Activated CD8-positive, alpha-beta T cell treated with anti-CD3 and anti-CD28 coated beads, Interleukin-2, amount 10 ng/mL, durations not matched to agents 7 days and 5 days (primary cell): ENCODE measurements at regions not wholly inside any gene's neighbourhood (a gene's known extent, or its start where the extent isn't known, plus 50 kb on each side); places are given as distances from the start of the nearest gene placed in this dataset.
"Not testable (repeated sequence)": the region's sequence is repeated elsewhere in the genome, so short reads cannot be mapped to it uniquely, and the experiment has no call there.

ENCODE experiments used
- ATAC-seq: fragments of 150-1000 bp; cut with Tn5 transposase; one replicate; pipeline ENCODE4 v1.10.0; 2021; ENCODE audit warnings: moderate library complexity
- CTCF ChIA-PET: fragments of 350-600 bp; sonication (Branson Sonifier 250); formaldehyde crosslinking; loops from one replicate; lab custom pipeline; 2021; ENCODE audit warnings: antibody characterized with exemption; lab: Charles Lee
- POLR2A ChIA-PET: fragments of 350-600 bp; sonication (Branson Sonifier 250); formaldehyde crosslinking; loops from one replicate; lab custom pipeline; 2021; ENCODE audit warnings: antibody characterized with exemption; lab: Charles Lee
- DNase-seq: peaks from one replicate; pipeline ENCODE4 v3.0.0-alpha.2; 2020
- H3K27ac Mint-ChIP-seq: one replicate; pipeline ENCODE4 v1.8.0; 2021; ENCODE audit warnings: mild to moderate bottlenecking, mixed read lengths
- H3K27me3 Mint-ChIP-seq: one replicate; pipeline ENCODE4 v1.8.0; 2021; ENCODE audit warnings: low read depth, mixed read lengths
- H3K36me3 Mint-ChIP-seq: one replicate; pipeline ENCODE4 v1.8.0; 2021; ENCODE audit warnings: low read depth, mixed read lengths
- H3K4me1 Mint-ChIP-seq: one replicate; pipeline ENCODE4 v1.8.0; 2021; ENCODE audit warnings: low read depth, mixed read lengths
- H3K4me3 Mint-ChIP-seq: one replicate; pipeline ENCODE4 v1.8.0; 2021; ENCODE audit warnings: mild to moderate bottlenecking, mixed read lengths
- H3K9me3 Mint-ChIP-seq: one replicate; pipeline ENCODE4 v1.8.0; 2022; ENCODE audit warnings: mixed read lengths; ENCODE audit not compliant: insufficient read depth

- Mint-ChIP-seq H3K9me3 (no peaks in the 10 kb centered on the region), H3K4me1 (no peaks in the 10 kb centered on the region), H3K27ac (no peak overlapping the region), H3K27me3 (no peaks in the 10 kb centered on the region), H3K36me3 (no peaks in the 10 kb centered on the region), H3K4me3 (no peak overlapping the region)
- CTCF ChIA-PET = no interaction called here
- POLR2A ChIA-PET = no interaction called here
- DNase-seq = no peak
- no peak for ATAC-seq
Measured at GRCh38 chr3:35224565-35225295, 414.6 kb upstream of the ARPP21 start.

DNA sequence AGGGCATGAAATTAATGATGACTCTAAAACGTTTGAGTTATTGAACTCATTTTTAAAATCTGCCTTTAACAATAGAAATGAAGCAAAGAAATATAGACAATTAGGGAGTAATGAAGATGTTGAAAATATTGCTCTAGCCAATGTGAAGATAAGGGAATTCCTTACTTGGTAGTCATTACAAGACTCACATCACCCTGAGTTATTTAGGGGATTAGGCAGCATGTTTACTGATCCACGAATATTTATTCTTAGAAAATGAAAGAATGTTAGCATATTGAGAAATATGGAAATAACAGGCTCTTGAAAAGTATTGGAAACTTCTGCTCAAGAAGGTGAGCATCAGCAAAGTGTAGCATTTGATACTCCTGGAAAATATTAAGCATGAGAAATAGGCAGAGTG lies 398.1 kb upstream of the ARPP21 start:
- H3K4me3 Mint-ChIP-seq = no peak overlapping the region
- DNase-seq (no peak), ATAC-seq (no peak)
- no peak overlapping the region for H3K27ac Mint-ChIP-seq
- ChIA-PET POLR2A (no interaction called here), CTCF (no interaction called here)
- no peaks in the 10 kb centered on the region for H3K27me3 Mint-ChIP-seq
- no peaks in the 10 kb centered on the region for H3K9me3 Mint-ChIP-seq
- no peaks in the 10 kb centered on the region for H3K36me3 Mint-ChIP-seq
- no peaks in the 10 kb centered on the region for H3K4me1 Mint-ChIP-seq

DNA sequence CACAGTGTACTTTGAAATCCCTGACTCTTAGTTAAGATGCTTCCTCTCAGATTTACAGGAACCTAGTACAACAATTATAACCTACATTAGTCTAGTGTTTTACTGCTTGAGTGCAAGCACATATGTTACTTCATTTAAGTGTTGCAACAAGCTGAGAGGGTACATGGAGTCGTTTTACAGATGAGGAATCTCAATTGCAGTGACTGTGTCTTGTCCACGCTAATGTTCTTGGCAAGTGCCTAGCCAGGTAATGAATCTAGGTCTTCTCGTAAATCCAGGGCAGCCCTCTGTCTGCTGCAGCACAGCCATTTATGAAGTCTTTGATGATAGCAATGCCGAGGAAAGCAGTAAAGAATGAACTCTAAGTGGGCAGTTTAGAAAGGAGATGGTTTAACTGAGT lies 384.4 kb upstream of the ARPP21 start:
- DNase-seq (no peak), ATAC-seq (no peak)
- Mint-ChIP-seq H3K36me3 (no peaks in the 10 kb centered on the region), H3K4me3 (no peak overlapping the region), H3K9me3 (no peaks in the 10 kb centered on the region), H3K27me3 (no peaks in the 10 kb centered on the region), H3K4me1 (no peaks in the 10 kb centered on the region), H3K27ac (no peak overlapping the region)
- CTCF ChIA-PET = no interaction called here
- POLR2A ChIA-PET = no interaction called here

DNA sequence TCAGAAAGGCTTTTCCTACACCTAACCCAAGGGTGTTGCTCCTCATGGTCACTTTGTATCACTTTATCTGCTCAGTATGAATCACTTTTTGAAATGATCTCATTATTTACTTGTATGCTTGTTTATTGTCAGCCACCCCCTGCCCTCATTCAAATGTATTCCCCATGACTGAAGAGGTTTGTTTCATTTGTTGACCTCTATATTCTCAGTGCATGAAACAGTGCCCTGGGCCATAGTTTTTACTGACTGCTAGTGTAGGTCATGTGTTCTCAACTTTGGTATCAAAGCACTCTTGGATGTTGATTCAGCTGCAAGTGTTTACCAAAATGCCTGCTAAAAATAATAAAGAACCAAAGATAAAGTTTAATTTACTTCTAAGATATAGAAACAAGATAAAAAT lies 381.7 kb upstream of the ARPP21 start:
- H3K27me3 Mint-ChIP-seq = no peaks in the 10 kb centered on the region

DNA sequence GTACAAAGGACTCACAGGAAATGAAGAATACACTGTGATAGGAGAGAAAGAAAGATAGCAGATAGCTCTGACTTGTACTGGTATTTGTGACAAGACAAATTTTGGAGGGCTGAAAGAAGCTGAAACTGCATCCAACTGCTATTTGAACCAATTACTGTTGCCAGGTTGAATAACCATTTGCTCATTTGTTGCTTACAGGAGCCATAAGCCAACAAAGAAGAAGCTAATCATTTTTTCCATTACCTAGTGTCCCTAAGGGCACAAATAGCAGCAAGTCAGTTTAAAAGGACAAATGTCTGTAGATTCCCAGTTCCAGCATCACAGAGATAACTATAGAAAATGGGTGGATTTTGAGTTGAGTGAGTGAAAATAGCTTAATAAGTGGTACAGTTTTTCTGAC lies 376.9 kb upstream of the ARPP21 start:
- CTCF ChIA-PET = no interaction called here
- Mint-ChIP-seq H3K9me3 (no peaks in the 10 kb centered on the region), H3K27ac (no peak overlapping the region), H3K4me1 (no peaks in the 10 kb centered on the region), H3K27me3 (no peaks in the 10 kb centered on the region), H3K4me3 (no peak overlapping the region), H3K36me3 (no peaks in the 10 kb centered on the region)
- POLR2A ChIA-PET = interaction anchor here (0.6 kb wide), 1 partner anchor 26 kb away, joined by 3 read pairs; no protein-coding TSS in a partner anchor
- ATAC-seq = no peak
- no peak for DNase-seq

More for the DNA sequence above, 381.7 kb upstream of the ARPP21 start:
- Mint-ChIP-seq H3K36me3 (no peaks in the 10 kb centered on the region), H3K27ac (no peak overlapping the region), H3K4me1 (no peaks in the 10 kb centered on the region), H3K4me3 (no peak overlapping the region), H3K9me3 (no peaks in the 10 kb centered on the region)
- ATAC-seq = no peak
- CTCF ChIA-PET = no interaction called here
- POLR2A ChIA-PET = no interaction called here
- DNase-seq = no peak

DNA sequence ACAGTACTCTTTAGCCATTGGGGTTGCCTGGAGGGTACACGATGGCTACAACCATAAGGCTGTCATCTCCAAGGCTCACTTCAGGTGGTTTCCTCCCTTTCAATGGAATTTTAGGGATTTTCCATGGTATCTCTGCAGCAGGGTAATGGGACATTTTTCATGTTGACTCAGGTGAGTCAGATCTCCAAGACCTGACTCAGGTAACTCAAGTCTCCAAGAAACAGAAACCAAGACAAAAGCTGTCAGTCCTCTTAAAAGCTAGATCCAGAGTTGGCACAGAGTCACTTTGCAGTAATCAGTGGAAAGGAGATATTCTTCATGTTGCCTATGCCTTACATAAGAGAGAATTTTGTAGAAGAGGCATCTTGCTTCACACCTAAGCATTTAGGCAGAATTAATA lies 375.8 kb upstream of the ARPP21 start:
- H3K4me1 Mint-ChIP-seq = no peaks in the 10 kb centered on the region
- CTCF ChIA-PET = no interaction called here
- no peaks in the 10 kb centered on the region for H3K9me3 Mint-ChIP-seq
- no peak for DNase-seq
- no peak overlapping the region for H3K27ac Mint-ChIP-seq
- no peak overlapping the region for H3K4me3 Mint-ChIP-seq
- POLR2A ChIA-PET = no interaction called here
- ATAC-seq = no peak
- no peaks in the 10 kb centered on the region for H3K36me3 Mint-ChIP-seq
- no peaks in the 10 kb centered on the region for H3K27me3 Mint-ChIP-seq

DNA sequence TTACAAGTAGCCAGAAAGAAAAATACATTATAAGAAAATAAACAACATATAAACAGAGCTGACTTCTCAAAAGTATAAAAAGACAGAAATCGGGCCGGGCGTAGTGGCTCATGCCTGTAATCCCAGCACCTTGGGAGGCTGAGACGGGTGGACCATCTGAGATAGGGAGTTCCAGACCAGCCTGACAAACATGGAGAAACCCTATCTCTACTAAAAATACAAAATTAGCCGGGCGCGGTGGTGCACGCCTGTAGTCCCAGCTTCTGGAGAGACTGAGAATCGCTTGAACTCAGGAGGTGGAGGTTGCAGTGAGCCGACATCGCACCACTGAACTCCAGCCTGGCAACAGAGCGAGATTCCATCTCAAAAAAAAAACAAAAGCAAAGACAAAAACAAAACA lies 373.3 kb upstream of the ARPP21 start:
- ATAC-seq, CTCF ChIA-PET, H3K27ac Mint-ChIP-seq, DNase-seq, H3K36me3 Mint-ChIP-seq, POLR2A ChIA-PET, H3K4me1 Mint-ChIP-seq, H3K4me3 Mint-ChIP-seq, H3K27me3 Mint-ChIP-seq, H3K9me3 Mint-ChIP-seq: not testable (repeated sequence)

GRCh38 chr3:35275768-35276167 lies 363.6 kb upstream of the ARPP21 start:
- DNase-seq (no peak), ATAC-seq (no peak)
- no peak overlapping the region for H3K4me3 Mint-ChIP-seq
- no peaks in the 10 kb centered on the region for H3K36me3 Mint-ChIP-seq
- ChIA-PET POLR2A (no interaction called here), CTCF (no interaction called here)
- no peaks in the 10 kb centered on the region for H3K27me3 Mint-ChIP-seq
- peaks cover 14% of the 10 kb centered on the region for H3K9me3 Mint-ChIP-seq
- H3K4me1 Mint-ChIP-seq = no peaks in the 10 kb centered on the region
- no peak overlapping the region for H3K27ac Mint-ChIP-seq

DNA sequence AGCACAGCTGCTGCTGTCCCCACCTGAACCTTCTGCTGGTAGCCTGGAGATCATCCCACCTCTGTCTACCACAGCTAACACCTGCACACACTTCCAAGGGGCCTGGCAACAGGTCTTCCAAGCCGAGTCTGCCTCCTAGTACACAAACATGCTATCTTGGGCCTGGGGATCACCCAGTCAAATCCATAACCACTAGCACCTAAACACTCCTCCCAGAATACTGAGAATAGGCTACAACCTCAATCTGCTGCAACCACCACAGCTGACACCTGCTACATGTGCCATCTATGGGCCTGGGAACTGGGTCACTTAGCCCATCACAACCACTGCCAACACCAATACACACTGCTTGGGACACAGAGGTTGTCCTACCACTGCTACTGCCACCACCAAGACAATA lies 362.8 kb upstream of the ARPP21 start:
- no peaks in the 10 kb centered on the region for H3K4me1 Mint-ChIP-seq
- H3K36me3 Mint-ChIP-seq = no peaks in the 10 kb centered on the region
- peaks cover 14% of the 10 kb centered on the region for H3K9me3 Mint-ChIP-seq
- no peaks in the 10 kb centered on the region for H3K27me3 Mint-ChIP-seq
- POLR2A ChIA-PET = no interaction called here
- H3K4me3 Mint-ChIP-seq = no peak overlapping the region
- no peak for ATAC-seq
- CTCF ChIA-PET = no interaction called here
- no peak for DNase-seq
- no peak overlapping the region for H3K27ac Mint-ChIP-seq

DNA sequence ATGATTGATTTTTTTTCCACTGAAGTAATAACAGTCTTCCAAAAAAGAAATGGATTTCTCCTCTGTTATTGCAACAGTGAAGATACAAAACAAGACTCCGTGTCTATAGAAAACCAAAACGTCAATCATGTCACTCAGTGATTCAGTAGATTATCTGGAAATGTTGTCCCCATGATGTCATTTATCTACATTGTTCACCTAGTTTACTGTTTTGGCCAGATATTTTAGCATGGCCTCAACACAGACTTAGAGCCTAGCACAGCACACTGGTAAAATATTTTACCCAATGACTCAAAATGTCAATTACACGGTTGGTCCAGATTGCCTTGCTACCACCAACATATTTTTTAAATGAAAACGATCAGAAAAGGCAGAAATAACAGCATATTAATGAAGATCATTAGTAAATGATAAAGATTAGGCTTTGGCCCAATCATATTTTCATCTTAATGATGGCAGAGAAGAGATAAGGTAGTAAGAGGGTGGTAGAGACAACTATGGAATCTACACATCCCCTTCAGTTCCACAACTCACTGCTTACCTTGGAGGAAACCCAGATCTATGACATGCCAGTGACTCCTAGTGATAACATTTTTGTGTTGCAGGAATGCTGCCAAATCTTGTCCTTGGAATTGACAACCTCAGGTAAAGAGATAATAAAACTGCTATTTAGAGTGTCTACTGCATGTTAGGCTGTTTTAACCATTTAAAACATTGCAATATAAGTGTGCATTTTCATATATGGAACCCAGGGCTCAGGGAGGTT lies 347.7 kb upstream of the ARPP21 start:
- peaks cover 7% of the 10 kb centered on the region for H3K27me3 Mint-ChIP-seq
- no peak overlapping the region for H3K27ac Mint-ChIP-seq
- H3K4me1 Mint-ChIP-seq = peaks cover 10% of the 10 kb centered on the region
- no peak overlapping the region for H3K4me3 Mint-ChIP-seq
- ATAC-seq (no peak), DNase-seq (no peak)
- CTCF ChIA-PET = no interaction called here
- peaks cover 3% of the 10 kb centered on the region for H3K9me3 Mint-ChIP-seq
- POLR2A ChIA-PET = no interaction called here
- no peaks in the 10 kb centered on the region for H3K36me3 Mint-ChIP-seq

- peaks cover 7% of the 10 kb centered on the region for H3K27me3 Mint-ChIP-seq
- H3K4me1 Mint-ChIP-seq = peaks cover 10% of the 10 kb centered on the region
- ChIA-PET CTCF (no interaction called here), POLR2A (no interaction called here)
- ATAC-seq (no peak), DNase-seq (no peak)
- no peak overlapping the region for H3K4me3 Mint-ChIP-seq
- H3K9me3 Mint-ChIP-seq = peaks cover 3% of the 10 kb centered on the region
- H3K36me3 Mint-ChIP-seq = no peaks in the 10 kb centered on the region
- H3K27ac Mint-ChIP-seq = no peak overlapping the region
Measured at GRCh38 chr3:35292568-35292967, 346.8 kb upstream of the ARPP21 start.

GRCh38 chr3:35295906-35296305 lies 343.4 kb upstream of the ARPP21 start:
- ChIA-PET POLR2A (no interaction called here), CTCF (no interaction called here)
- DNase-seq = no peak

More at GRCh38 chr3:35295906-35296305, 343.4 kb upstream of the ARPP21 start:
- peaks cover 3% of the 10 kb centered on the region for H3K9me3 Mint-ChIP-seq
- peaks cover 12% of the 10 kb centered on the region for H3K27me3 Mint-ChIP-seq
- no peak for ATAC-seq
- peaks cover 10% of the 10 kb centered on the region for H3K4me1 Mint-ChIP-seq
- no peak overlapping the region for H3K27ac Mint-ChIP-seq
- no peaks in the 10 kb centered on the region for H3K36me3 Mint-ChIP-seq
- no peak overlapping the region for H3K4me3 Mint-ChIP-seq
